Stimulated activated naive CD8-positive, alpha-beta T cell treated with anti-CD3 and anti-CD28 coated beads, Interleukin-15, Interleukin-2, amounts not matched to agents 100 ng/mL and 50 ng/mL, for 24 hours (primary cell): ENCODE measurements at regions not wholly inside any gene's neighbourhood (a gene's known extent, or its start where the extent isn't known, plus 50 kb on each side); places are given as distances from the start of the nearest gene placed in this dataset.

Source experiments
- H3K27ac Mint-ChIP-seq: one replicate; pipeline ENCODE4 v1.8.0; 2021; ENCODE audit warnings: mild to moderate bottlenecking, mixed read lengths
- H3K27me3 Mint-ChIP-seq: one replicate; pipeline ENCODE4 v1.8.0; 2021; ENCODE audit warnings: mixed read lengths
- H3K36me3 Mint-ChIP-seq: one replicate; pipeline ENCODE4 v1.8.0; 2021; ENCODE audit warnings: low read depth, mixed read lengths
- H3K4me1 Mint-ChIP-seq: one replicate; pipeline ENCODE4 v1.8.0; 2021; ENCODE audit warnings: low read depth, mixed read lengths
- H3K4me3 Mint-ChIP-seq: one replicate; pipeline ENCODE4 v1.8.0; 2021; ENCODE audit warnings: mild to moderate bottlenecking, mixed read lengths
- H3K9me3 Mint-ChIP-seq: one replicate; pipeline ENCODE4 v1.8.0; 2021; ENCODE audit warnings: mixed read lengths

- Mint-ChIP-seq H3K4me3 (no peak overlapping the region), H3K36me3 (no peaks in the 10 kb centered on the region), H3K27ac (no peak overlapping the region), H3K9me3 (peaks cover 4% of the 10 kb centered on the region), H3K4me1 (no peaks in the 10 kb centered on the region), H3K27me3 (no peaks in the 10 kb centered on the region)
Measured at GRCh38 chr20:52457826-52458225, 266.2 kb upstream of the ZFP64 start.

GRCh38 chr20:52454660-52455059 is 263.1 kb upstream of the ZFP64 start:
- Mint-ChIP-seq H3K27me3 (no peaks in the 10 kb centered on the region), H3K9me3 (peaks cover 4% of the 10 kb centered on the region), H3K4me1 (no peaks in the 10 kb centered on the region), H3K27ac (no peak overlapping the region), H3K36me3 (no peaks in the 10 kb centered on the region), H3K4me3 (no peak overlapping the region)

GRCh38 chr20:52448513-52449232 is 257.1 kb upstream of the ZFP64 start:
- no peaks in the 10 kb centered on the region for H3K36me3 Mint-ChIP-seq
- no peaks in the 10 kb centered on the region for H3K4me1 Mint-ChIP-seq
- no peaks in the 10 kb centered on the region for H3K9me3 Mint-ChIP-seq
- no peaks in the 10 kb centered on the region for H3K27me3 Mint-ChIP-seq
- H3K27ac Mint-ChIP-seq = no peak overlapping the region
- H3K4me3 Mint-ChIP-seq = no peak overlapping the region

- Mint-ChIP-seq H3K9me3 (no peaks in the 10 kb centered on the region), H3K27me3 (no peaks in the 10 kb centered on the region), H3K4me3 (no peak overlapping the region), H3K4me1 (no peaks in the 10 kb centered on the region), H3K27ac (no peak overlapping the region), H3K36me3 (no peaks in the 10 kb centered on the region)
Measured at GRCh38 chr20:52447225-52447551, 255.6 kb upstream of the ZFP64 start.

- Mint-ChIP-seq H3K27ac (no peak overlapping the region), H3K36me3 (no peaks in the 10 kb centered on the region), H3K4me1 (no peaks in the 10 kb centered on the region), H3K9me3 (no peaks in the 10 kb centered on the region), H3K4me3 (no peak overlapping the region), H3K27me3 (no peaks in the 10 kb centered on the region)
Measured at GRCh38 chr20:52446421-52447224, 255.0 kb upstream of the ZFP64 start.

GRCh38 chr20:52444455-52444854 is 252.9 kb upstream of the ZFP64 start:
- no peaks in the 10 kb centered on the region for H3K4me1 Mint-ChIP-seq
- H3K4me3 Mint-ChIP-seq = no peak overlapping the region
- H3K9me3 Mint-ChIP-seq = no peaks in the 10 kb centered on the region
- no peaks in the 10 kb centered on the region for H3K36me3 Mint-ChIP-seq
- H3K27me3 Mint-ChIP-seq = peaks cover 2% of the 10 kb centered on the region
- H3K27ac Mint-ChIP-seq = no peak overlapping the region

- Mint-ChIP-seq H3K36me3 (no peaks in the 10 kb centered on the region), H3K4me1 (no peaks in the 10 kb centered on the region), H3K27ac (no peak overlapping the region), H3K4me3 (no peak overlapping the region), H3K27me3 (peaks cover 3% of the 10 kb centered on the region), H3K9me3 (no peaks in the 10 kb centered on the region)
Measured at GRCh38 chr20:52443874-52444273, 252.3 kb upstream of the ZFP64 start.

GRCh38 chr20:52441710-52442109 is 250.1 kb upstream of the ZFP64 start:
- Mint-ChIP-seq H3K27me3 (peaks cover 3% of the 10 kb centered on the region), H3K27ac (no peak overlapping the region), H3K4me1 (no peaks in the 10 kb centered on the region)

GRCh38 chr20:52439375-52439774 is 247.8 kb upstream of the ZFP64 start:
- peaks cover 3% of the 10 kb centered on the region for H3K27me3 Mint-ChIP-seq
- no peaks in the 10 kb centered on the region for H3K4me1 Mint-ChIP-seq
- no peak overlapping the region for H3K27ac Mint-ChIP-seq
- H3K4me3 Mint-ChIP-seq = no peak overlapping the region
- H3K36me3 Mint-ChIP-seq = no peaks in the 10 kb centered on the region
- H3K9me3 Mint-ChIP-seq = no peaks in the 10 kb centered on the region

More at GRCh38 chr20:52441710-52442109, 250.1 kb upstream of the ZFP64 start:
- H3K9me3 Mint-ChIP-seq = no peaks in the 10 kb centered on the region
- no peaks in the 10 kb centered on the region for H3K36me3 Mint-ChIP-seq
- H3K4me3 Mint-ChIP-seq = no peak overlapping the region

GRCh38 chr20:52438326-52438963 is 246.9 kb upstream of the ZFP64 start:
- no peaks in the 10 kb centered on the region for H3K4me1 Mint-ChIP-seq
- no peaks in the 10 kb centered on the region for H3K9me3 Mint-ChIP-seq
- H3K27ac Mint-ChIP-seq = no peak overlapping the region
- H3K4me3 Mint-ChIP-seq = no peak overlapping the region
- H3K27me3 Mint-ChIP-seq = peaks cover 3% of the 10 kb centered on the region
- no peaks in the 10 kb centered on the region for H3K36me3 Mint-ChIP-seq

- no peak overlapping the region for H3K27ac Mint-ChIP-seq
Measured at GRCh38 chr20:52434453-52434852, 242.9 kb upstream of the ZFP64 start.

GRCh38 chr20:52434041-52434425 is 242.5 kb upstream of the ZFP64 start:
- Mint-ChIP-seq H3K36me3 (no peaks in the 10 kb centered on the region), H3K4me3 (no peak overlapping the region), H3K4me1 (no peaks in the 10 kb centered on the region), H3K9me3 (peaks cover 9% of the 10 kb centered on the region), H3K27ac (no peak overlapping the region), H3K27me3 (no peaks in the 10 kb centered on the region)

More at GRCh38 chr20:52434453-52434852, 242.9 kb upstream of the ZFP64 start:
- H3K4me1 Mint-ChIP-seq = no peaks in the 10 kb centered on the region
- H3K27me3 Mint-ChIP-seq = peaks cover 1% of the 10 kb centered on the region
- no peaks in the 10 kb centered on the region for H3K36me3 Mint-ChIP-seq
- peaks cover 5% of the 10 kb centered on the region for H3K9me3 Mint-ChIP-seq
- H3K4me3 Mint-ChIP-seq = no peak overlapping the region

- Mint-ChIP-seq H3K36me3 (no peaks in the 10 kb centered on the region), H3K4me3 (no peak overlapping the region), H3K9me3 (peaks cover 9% of the 10 kb centered on the region), H3K4me1 (no peaks in the 10 kb centered on the region), H3K27me3 (no peaks in the 10 kb centered on the region), H3K27ac (no peak overlapping the region)
Measured at GRCh38 chr20:52433326-52434040, 241.9 kb upstream of the ZFP64 start.

GRCh38 chr20:52432740-52433139 is 241.2 kb upstream of the ZFP64 start:
- Mint-ChIP-seq H3K9me3 (peaks cover 9% of the 10 kb centered on the region), H3K4me1 (no peaks in the 10 kb centered on the region), H3K27ac (no peak overlapping the region)

GRCh38 chr20:52429029-52429428 is 237.4 kb upstream of the ZFP64 start:
- Mint-ChIP-seq H3K36me3 (no peaks in the 10 kb centered on the region), H3K27me3 (no peaks in the 10 kb centered on the region), H3K9me3 (peaks cover 9% of the 10 kb centered on the region), H3K27ac (no peak overlapping the region), H3K4me3 (no peak overlapping the region), H3K4me1 (peaks cover 11% of the 10 kb centered on the region)

More at GRCh38 chr20:52432740-52433139, 241.2 kb upstream of the ZFP64 start:
- no peak overlapping the region for H3K4me3 Mint-ChIP-seq
- no peaks in the 10 kb centered on the region for H3K27me3 Mint-ChIP-seq
- no peaks in the 10 kb centered on the region for H3K36me3 Mint-ChIP-seq
